Activated naive CD4-positive, alpha-beta T cell treated with anti-CD3 and anti-CD28 coated beads, Interleukin-2, amount 10 ng/mL, durations not matched to agents 7 days and 5 days (primary cell): ENCODE measurements at regions not wholly inside any gene's neighbourhood (a gene's known extent, or its start where the extent isn't known, plus 50 kb on each side); places are given as distances from the start of the nearest gene placed in this dataset.

ENCODE experiments used
- CTCF ChIA-PET: fragments of 350-600 bp; sonication (Branson Sonifier 250); formaldehyde crosslinking; loops from one replicate; lab custom pipeline; 2021; ENCODE audit warnings: antibody characterized with exemption; lab: Charles Lee
- DNase-seq: peaks from one replicate; pipeline ENCODE4 v3.0.0-alpha.2; 2020
- H3K27ac Mint-ChIP-seq: one replicate; pipeline ENCODE4 v1.8.0; 2021; ENCODE audit warnings: mild to moderate bottlenecking, moderate library complexity, mixed read lengths
- H3K27me3 Mint-ChIP-seq: one replicate; pipeline ENCODE4 v1.8.0; 2021; ENCODE audit warnings: mild to moderate bottlenecking, mixed read lengths
- H3K36me3 Mint-ChIP-seq: one replicate; pipeline ENCODE4 v1.8.0; 2021; ENCODE audit warnings: mixed read lengths
- H3K4me1 Mint-ChIP-seq: one replicate; pipeline ENCODE4 v1.8.0; 2021; ENCODE audit warnings: mixed read lengths
- H3K4me3 Mint-ChIP-seq: one replicate; pipeline ENCODE4 v1.8.0; 2021; ENCODE audit warnings: mild to moderate bottlenecking, moderate library complexity, mixed read lengths
- H3K9me3 Mint-ChIP-seq: one replicate; pipeline ENCODE4 v1.8.0; 2021; ENCODE audit warnings: mixed read lengths

GRCh38 chr10:29063806-29064644, 224.8 kb upstream of the LYZL1 start:
- no peak for DNase-seq
- Mint-ChIP-seq H3K4me1 (no peaks in the 10 kb centered on the region), H3K27me3 (no peaks in the 10 kb centered on the region), H3K4me3 (no peak overlapping the region), H3K9me3 (no peaks in the 10 kb centered on the region), H3K36me3 (no peaks in the 10 kb centered on the region), H3K27ac (no peak overlapping the region)
- CTCF ChIA-PET = no interaction called here

GRCh38 chr10:29064680-29065079, 224.2 kb upstream of the LYZL1 start:
- no peak overlapping the region for H3K27ac Mint-ChIP-seq
- no peaks in the 10 kb centered on the region for H3K9me3 Mint-ChIP-seq
- no peak overlapping the region for H3K4me3 Mint-ChIP-seq
- DNase-seq = no peak
- H3K36me3 Mint-ChIP-seq = no peaks in the 10 kb centered on the region
- H3K4me1 Mint-ChIP-seq = no peaks in the 10 kb centered on the region
- CTCF ChIA-PET = no interaction called here
- no peaks in the 10 kb centered on the region for H3K27me3 Mint-ChIP-seq

- CTCF ChIA-PET = no interaction called here
- Mint-ChIP-seq H3K4me3 (no peak overlapping the region), H3K27me3 (no peaks in the 10 kb centered on the region), H3K27ac (no peak overlapping the region), H3K4me1 (no peaks in the 10 kb centered on the region), H3K36me3 (no peaks in the 10 kb centered on the region), H3K9me3 (no peaks in the 10 kb centered on the region)
- DNase-seq = no peak
Measured at GRCh38 chr10:29067161-29067560, 221.7 kb upstream of the LYZL1 start.

- Mint-ChIP-seq H3K4me3 (no peak overlapping the region), H3K36me3 (no peaks in the 10 kb centered on the region), H3K27me3 (no peaks in the 10 kb centered on the region), H3K27ac (no peak overlapping the region), H3K9me3 (no peaks in the 10 kb centered on the region), H3K4me1 (no peaks in the 10 kb centered on the region)
- DNase-seq = no peak
- CTCF ChIA-PET = no interaction called here
Measured at GRCh38 chr10:29067628-29068027, 221.2 kb upstream of the LYZL1 start.

GRCh38 chr10:29068302-29068701, 220.6 kb upstream of the LYZL1 start:
- CTCF ChIA-PET = no interaction called here
- no peaks in the 10 kb centered on the region for H3K27me3 Mint-ChIP-seq

GRCh38 chr10:29068966-29069365, 219.9 kb upstream of the LYZL1 start:
- H3K4me1 Mint-ChIP-seq = no peaks in the 10 kb centered on the region
- H3K9me3 Mint-ChIP-seq = no peaks in the 10 kb centered on the region
- no peaks in the 10 kb centered on the region for H3K27me3 Mint-ChIP-seq
- CTCF ChIA-PET = no interaction called here
- no peak overlapping the region for H3K4me3 Mint-ChIP-seq
- H3K36me3 Mint-ChIP-seq = no peaks in the 10 kb centered on the region
- no peak for DNase-seq
- H3K27ac Mint-ChIP-seq = no peak overlapping the region

More at GRCh38 chr10:29068302-29068701, 220.6 kb upstream of the LYZL1 start:
- H3K36me3 Mint-ChIP-seq = no peaks in the 10 kb centered on the region
- H3K4me1 Mint-ChIP-seq = no peaks in the 10 kb centered on the region
- DNase-seq = no peak
- H3K27ac Mint-ChIP-seq = no peak overlapping the region
- no peak overlapping the region for H3K4me3 Mint-ChIP-seq
- no peaks in the 10 kb centered on the region for H3K9me3 Mint-ChIP-seq

GRCh38 chr10:29069941-29070340, 218.9 kb upstream of the LYZL1 start:
- CTCF ChIA-PET = no interaction called here
- H3K9me3 Mint-ChIP-seq = no peaks in the 10 kb centered on the region
- H3K27ac Mint-ChIP-seq = no peak overlapping the region
- H3K4me1 Mint-ChIP-seq = no peaks in the 10 kb centered on the region
- H3K4me3 Mint-ChIP-seq = no peak overlapping the region
- no peaks in the 10 kb centered on the region for H3K27me3 Mint-ChIP-seq
- H3K36me3 Mint-ChIP-seq = no peaks in the 10 kb centered on the region
- no peak for DNase-seq

GRCh38 chr10:29078919-29079318, 210.0 kb upstream of the LYZL1 start:
- H3K9me3 Mint-ChIP-seq = no peaks in the 10 kb centered on the region
- H3K27me3 Mint-ChIP-seq = no peaks in the 10 kb centered on the region
- no peak for DNase-seq
- H3K27ac Mint-ChIP-seq = no peak overlapping the region
- no peaks in the 10 kb centered on the region for H3K4me1 Mint-ChIP-seq
- H3K4me3 Mint-ChIP-seq = no peak overlapping the region
- no peaks in the 10 kb centered on the region for H3K36me3 Mint-ChIP-seq
- CTCF ChIA-PET = interaction anchor here (1.0 kb wide), 1 partner anchor 415 kb away, joined by 3 read pairs; no protein-coding TSS in a partner anchor

- Mint-ChIP-seq H3K27me3 (no peaks in the 10 kb centered on the region), H3K9me3 (no peaks in the 10 kb centered on the region), H3K4me1 (no peaks in the 10 kb centered on the region), H3K27ac (no peak overlapping the region), H3K4me3 (no peak overlapping the region), H3K36me3 (no peaks in the 10 kb centered on the region)
- CTCF ChIA-PET = no interaction called here
- DNase-seq = no peak
Measured at GRCh38 chr10:29081231-29081630, 207.6 kb upstream of the LYZL1 start.

- Mint-ChIP-seq H3K4me3 (no peak overlapping the region), H3K9me3 (no peaks in the 10 kb centered on the region), H3K27me3 (no peaks in the 10 kb centered on the region), H3K4me1 (no peaks in the 10 kb centered on the region), H3K36me3 (no peaks in the 10 kb centered on the region), H3K27ac (no peak overlapping the region)
- DNase-seq = no peak
- CTCF ChIA-PET = interaction anchor here (1.1 kb wide), 1 partner anchor 361 kb away, joined by 3 read pairs; no protein-coding TSS in a partner anchor
Measured at GRCh38 chr10:29081951-29082685, 206.8 kb upstream of the LYZL1 start.

- H3K36me3 Mint-ChIP-seq = no peaks in the 10 kb centered on the region
- H3K27me3 Mint-ChIP-seq = no peaks in the 10 kb centered on the region
- CTCF ChIA-PET = no interaction called here
- H3K4me1 Mint-ChIP-seq = no peaks in the 10 kb centered on the region
- H3K9me3 Mint-ChIP-seq = no peaks in the 10 kb centered on the region
- H3K4me3 Mint-ChIP-seq = no peak overlapping the region
- DNase-seq = no peak
- H3K27ac Mint-ChIP-seq = no peak overlapping the region
Measured at GRCh38 chr10:29083096-29083495, 205.8 kb upstream of the LYZL1 start.

- no peak for DNase-seq
- Mint-ChIP-seq H3K27ac (no peak overlapping the region), H3K36me3 (no peaks in the 10 kb centered on the region), H3K9me3 (no peaks in the 10 kb centered on the region), H3K4me1 (no peaks in the 10 kb centered on the region), H3K4me3 (no peak overlapping the region), H3K27me3 (no peaks in the 10 kb centered on the region)
- CTCF ChIA-PET = no interaction called here
Measured at GRCh38 chr10:29084681-29085307, 204.1 kb upstream of the LYZL1 start.

GRCh38 chr10:29089091-29089490, 199.8 kb upstream of the LYZL1 start:
- DNase-seq = no peak
- Mint-ChIP-seq H3K36me3 (no peaks in the 10 kb centered on the region), H3K27me3 (no peaks in the 10 kb centered on the region), H3K4me1 (no peaks in the 10 kb centered on the region), H3K4me3 (no peak overlapping the region), H3K27ac (no peak overlapping the region), H3K9me3 (no peaks in the 10 kb centered on the region)
- CTCF ChIA-PET = no interaction called here

- Mint-ChIP-seq H3K27ac (no peak overlapping the region), H3K27me3 (peaks cover 5% of the 10 kb centered on the region), H3K4me1 (no peaks in the 10 kb centered on the region), H3K9me3 (peaks cover 3% of the 10 kb centered on the region), H3K36me3 (no peaks in the 10 kb centered on the region), H3K4me3 (no peak overlapping the region)
- CTCF ChIA-PET = no interaction called here
- DNase-seq = no peak
Measured at GRCh38 chr10:29096303-29096824, 192.5 kb upstream of the LYZL1 start.
